ENCODE measurements at regions not wholly inside any gene's neighbourhood (a gene's known extent, or its start where the extent isn't known, plus 50 kb on each side); places are given as distances from the start of the nearest gene placed in this dataset.

- peaks cover 4% of the 10 kb centered on the region for H3K36me3 Mint-ChIP-seq (ENCODE audit: low read depth)
- peak overlapping the region; percentile 8 for H3K27ac Mint-ChIP-seq
- no peak for ATAC-seq
- no peak for DNase-seq
- no peak overlapping the region for H3K4me3 Mint-ChIP-seq
- no peaks in the 10 kb centered on the region for H3K4me1 Mint-ChIP-seq
- no peaks in the 10 kb centered on the region for H3K9me3 ChIP-seq (ENCODE audit: control insufficient read depth, low read length, poor library complexity, severe bottlenecking)
- peaks cover 23% of the 10 kb centered on the region for H3K27me3 Mint-ChIP-seq
Observed at GRCh38 chr2:64311191-64311910, 142.6 kb upstream of the LGALSL start.

GRCh38 chr2:64311948-64312621 is 141.9 kb upstream of the LGALSL start:
- peaks cover 4% of the 10 kb centered on the region for H3K36me3 Mint-ChIP-seq (ENCODE audit: low read depth)
- no peaks in the 10 kb centered on the region for H3K4me1 Mint-ChIP-seq
- H3K4me3 Mint-ChIP-seq, result no peak overlapping the region
- no peak for DNase-seq
- peaks cover 23% of the 10 kb centered on the region for H3K27me3 Mint-ChIP-seq
- ATAC-seq, result no peak
- no peak overlapping the region for H3K27ac Mint-ChIP-seq
- H3K9me3 ChIP-seq (ENCODE audit: control insufficient read depth, low read length, poor library complexity, severe bottlenecking), result no peaks in the 10 kb centered on the region

- DNase-seq, result no peak
- Mint-ChIP-seq H3K27me3 (peaks cover 17% of the 10 kb centered on the region), H3K4me1 (no peaks in the 10 kb centered on the region), H3K4me3 (no peak overlapping the region), H3K36me3 (ENCODE audit: low read depth) (peaks cover 4% of the 10 kb centered on the region), H3K27ac (no peak overlapping the region)
- no peak for ATAC-seq
- no peaks in the 10 kb centered on the region for H3K9me3 ChIP-seq (ENCODE audit: control insufficient read depth, low read length, poor library complexity, severe bottlenecking)
Observed at GRCh38 chr2:64312622-64313397, 141.2 kb upstream of the LGALSL start.

- Mint-ChIP-seq H3K27me3 (peaks cover 18% of the 10 kb centered on the region), H3K4me1 (peaks cover 3% of the 10 kb centered on the region), H3K36me3 (ENCODE audit: low read depth) (peaks cover 4% of the 10 kb centered on the region), H3K4me3 (no peak overlapping the region), H3K27ac (no peak overlapping the region)
- DNase-seq (no peak), ATAC-seq (no peak)
- no peaks in the 10 kb centered on the region for H3K9me3 ChIP-seq (ENCODE audit: control insufficient read depth, low read length, poor library complexity, severe bottlenecking)
Observed at GRCh38 chr2:64313398-64313723, 140.6 kb upstream of the LGALSL start.

- Mint-ChIP-seq H3K27ac (peak overlapping the region; percentile 57), H3K27me3 (peaks cover 22% of the 10 kb centered on the region), H3K4me1 (peaks cover 3% of the 10 kb centered on the region), H3K36me3 (ENCODE audit: low read depth) (peaks cover 4% of the 10 kb centered on the region), H3K4me3 (no peak overlapping the region)
- no peak for ATAC-seq
- no peak for DNase-seq
- H3K9me3 ChIP-seq (ENCODE audit: control insufficient read depth, low read length, poor library complexity, severe bottlenecking), result no peaks in the 10 kb centered on the region
Observed at GRCh38 chr2:64315291-64315960, 138.5 kb upstream of the LGALSL start.

GRCh38 chr2:64317707-64318475 is 136.1 kb upstream of the LGALSL start:
- H3K4me1 Mint-ChIP-seq, result peaks cover 5% of the 10 kb centered on the region
- peaks cover 20% of the 10 kb centered on the region for H3K27me3 Mint-ChIP-seq
- peaks cover 4% of the 10 kb centered on the region for H3K36me3 Mint-ChIP-seq (ENCODE audit: low read depth)
- ATAC-seq (no peak), DNase-seq (no peak)
- H3K27ac Mint-ChIP-seq, result no peak overlapping the region
- no peaks in the 10 kb centered on the region for H3K9me3 ChIP-seq (ENCODE audit: control insufficient read depth, low read length, poor library complexity, severe bottlenecking)
- no peak overlapping the region for H3K4me3 Mint-ChIP-seq

- Mint-ChIP-seq H3K27me3 (peaks cover 20% of the 10 kb centered on the region), H3K36me3 (ENCODE audit: low read depth) (peaks cover 4% of the 10 kb centered on the region), H3K4me1 (peaks cover 7% of the 10 kb centered on the region), H3K4me3 (no peak overlapping the region), H3K27ac (no peak overlapping the region)
- H3K9me3 ChIP-seq (ENCODE audit: control insufficient read depth, low read length, poor library complexity, severe bottlenecking), result no peaks in the 10 kb centered on the region
- ATAC-seq (no peak), DNase-seq (no peak)
Observed at GRCh38 chr2:64318476-64318748, 135.6 kb upstream of the LGALSL start.

- Mint-ChIP-seq H3K27ac (no peak overlapping the region), H3K36me3 (ENCODE audit: low read depth) (peaks cover 4% of the 10 kb centered on the region), H3K4me3 (no peak overlapping the region), H3K27me3 (peaks cover 20% of the 10 kb centered on the region), H3K4me1 (peaks cover 7% of the 10 kb centered on the region)
- DNase-seq (no peak), ATAC-seq (no peak)
- H3K9me3 ChIP-seq (ENCODE audit: control insufficient read depth, low read length, poor library complexity, severe bottlenecking), result no peaks in the 10 kb centered on the region
Observed at GRCh38 chr2:64319896-64320295, 134.1 kb upstream of the LGALSL start.

GRCh38 chr2:64322433-64322832 is 131.5 kb upstream of the LGALSL start:
- no peaks in the 10 kb centered on the region for H3K36me3 Mint-ChIP-seq (ENCODE audit: low read depth)
- peaks cover 23% of the 10 kb centered on the region for H3K4me1 Mint-ChIP-seq
- peaks cover 13% of the 10 kb centered on the region for H3K27me3 Mint-ChIP-seq
- H3K27ac Mint-ChIP-seq, result no peak overlapping the region
- H3K4me3 Mint-ChIP-seq, result no peak overlapping the region
- H3K9me3 ChIP-seq (ENCODE audit: control insufficient read depth, low read length, poor library complexity, severe bottlenecking), result no peaks in the 10 kb centered on the region
- no peak for DNase-seq
- ATAC-seq, result no peak

GRCh38 chr2:64323197-64323596 is 130.8 kb upstream of the LGALSL start:
- no peak for ATAC-seq
- Mint-ChIP-seq H3K27me3 (peaks cover 10% of the 10 kb centered on the region), H3K4me1 (peaks cover 26% of the 10 kb centered on the region), H3K4me3 (no peak overlapping the region), H3K27ac (peak overlapping the region; percentile 53), H3K36me3 (ENCODE audit: low read depth) (no peaks in the 10 kb centered on the region)
- no peak for DNase-seq
- H3K9me3 ChIP-seq (ENCODE audit: control insufficient read depth, low read length, poor library complexity, severe bottlenecking), result no peaks in the 10 kb centered on the region

- Mint-ChIP-seq H3K4me3 (no peak overlapping the region), H3K4me1 (peaks cover 25% of the 10 kb centered on the region), H3K36me3 (ENCODE audit: low read depth) (no peaks in the 10 kb centered on the region), H3K27ac (peak overlapping the region; percentile 86), H3K27me3 (peaks cover 4% of the 10 kb centered on the region)
- DNase-seq (no peak), ATAC-seq (no peak)
- H3K9me3 ChIP-seq (ENCODE audit: control insufficient read depth, low read length, poor library complexity, severe bottlenecking), result no peaks in the 10 kb centered on the region
Observed at GRCh38 chr2:64324746-64325410, 129.1 kb upstream of the LGALSL start.

GRCh38 chr2:64325477-64325851 is 128.5 kb upstream of the LGALSL start:
- Mint-ChIP-seq H3K27me3 (peaks cover 4% of the 10 kb centered on the region), H3K27ac (peak overlapping the region; percentile 86), H3K4me1 (peaks cover 25% of the 10 kb centered on the region), H3K36me3 (ENCODE audit: low read depth) (no peaks in the 10 kb centered on the region), H3K4me3 (peak overlapping the region; percentile 84)
- DNase-seq (no peak), ATAC-seq (no peak)
- H3K9me3 ChIP-seq (ENCODE audit: control insufficient read depth, low read length, poor library complexity, severe bottlenecking), result no peaks in the 10 kb centered on the region
